ENCODE measurements at regions not wholly inside any gene's neighbourhood (a gene's known extent, or its start where the extent isn't known, plus 50 kb on each side); places are given as distances from the start of the nearest gene placed in this dataset.

- Histone ChIP-seq H3K4me2 (ENCODE audit: insufficient read depth, low read length) (no peak overlapping the region), H3K4me3 (replicated peaks in 1 of 3; ENCODE audit: insufficient read depth in 1 of 3, low read depth in 1 of 3, low read length in 3 of 3) (no peak overlapping the region), H3K27ac (ENCODE audit: insufficient read depth, low read depth, low read length) (no peak overlapping the region), H4K20me1 (replicated peaks; ENCODE audit: control insufficient read depth, extremely low read depth, insufficient read depth, low read length) (no peaks in the 10 kb centered on the region), H2AFZ (ENCODE audit: low read depth, low read length) (no peak overlapping the region), H3K27me3 (ENCODE audit: control insufficient read depth in 2 of 2, insufficient read depth in 2 of 2, low read length in 2 of 2) (no peaks in the 10 kb centered on the region), H3K9ac (replicated peaks; ENCODE audit: extremely low read depth, insufficient read depth, low read length) (no peak overlapping the region), H3K9me1 (replicated peaks; ENCODE audit: control insufficient read depth, extremely low read depth, insufficient read depth, low read length) (no peaks in the 10 kb centered on the region), H3K9me3 (replicated peaks; ENCODE audit: control insufficient read depth, insufficient read depth, low read length) (no peaks in the 10 kb centered on the region), H3K79me2 (ENCODE audit: control insufficient read depth, insufficient read depth, low read length) (no peaks in the 10 kb centered on the region), H3K36me3 (ENCODE audit: control insufficient read depth in 2 of 2, extremely low read depth in 1 of 2, insufficient read depth in 2 of 2, low read length in 2 of 2) (no peaks in the 10 kb centered on the region), H3K4me1 (ENCODE audit: control insufficient read depth, extremely low read depth, insufficient read depth, low read length) (no peaks in the 10 kb centered on the region)
- DNase-seq (ENCODE audit: low read depth, low spot score) (no peak), FAIRE-seq (no peak)
- BruUV-seq (replicated peaks): no TSS peak
- dilution Hi-C loops (cut with MboI; ENCODE audit: extremely low pct_ligation_motif_present, low sequenced_read_pairs) (no loop called here), intact Hi-C loops (cut with micrococcal nuclease) (no loop called here)
- TF ChIP-seq CTCF (IDR thresholded peaks at IDR 0.05; ENCODE audit: extremely low read depth in 1 of 2, insufficient read depth in 1 of 2, low read depth in 1 of 2, low read length in 2 of 2) (no peak), MAX (IDR thresholded peaks at IDR 0.05; ENCODE audit: insufficient read depth, insufficient read length) (no peak), POLR2A (IDR thresholded peaks at IDR 0.05; ENCODE audit: low read depth, low read length) (no peak), JUN (IDR thresholded peaks at IDR 0.05; ENCODE audit: borderline replicate concordance, insufficient read depth, insufficient read length, low read depth) (no peak), GATA2 (IDR thresholded peaks at IDR 0.05; ENCODE audit: insufficient read depth, insufficient read length, low read depth, low read length) (no peak), MYC (IDR thresholded peaks at IDR 0.05; ENCODE audit: low read depth, low read length) (no peak), EZH2 (IDR thresholded peaks at IDR 0.05; ENCODE audit: borderline replicate concordance, low read depth, low read length, severe bottlenecking) (no peak), POLR2AphosphoS5 (IDR thresholded peaks at IDR 0.05; ENCODE audit: insufficient read depth, low read depth, low read length) (no peak), FOS (IDR thresholded peaks at IDR 0.05; ENCODE audit: borderline replicate concordance, insufficient read depth, low read length) (no peak)
- POLR2A ChIA-PET: no interaction called here
- CTCF ChIA-PET: no interaction called here
Measured at GRCh38 chr3:34837848-34838741, 801.2 kb upstream of the ARPP21 start.

All from endothelial cell of umbilical vein (primary cell).